CMK (cell line): ENCODE measurements at regions not wholly inside any gene's neighbourhood (a gene's known extent, or its start where the extent isn't known, plus 50 kb on each side); places are given as distances from the start of the nearest gene placed in this dataset.

ENCODE experiments used
- DNase-seq: peaks from one replicate; pipeline ENCODE4 v3.0.0-alpha.2; 2010; ENCODE audit warnings: low read depth

DNA sequence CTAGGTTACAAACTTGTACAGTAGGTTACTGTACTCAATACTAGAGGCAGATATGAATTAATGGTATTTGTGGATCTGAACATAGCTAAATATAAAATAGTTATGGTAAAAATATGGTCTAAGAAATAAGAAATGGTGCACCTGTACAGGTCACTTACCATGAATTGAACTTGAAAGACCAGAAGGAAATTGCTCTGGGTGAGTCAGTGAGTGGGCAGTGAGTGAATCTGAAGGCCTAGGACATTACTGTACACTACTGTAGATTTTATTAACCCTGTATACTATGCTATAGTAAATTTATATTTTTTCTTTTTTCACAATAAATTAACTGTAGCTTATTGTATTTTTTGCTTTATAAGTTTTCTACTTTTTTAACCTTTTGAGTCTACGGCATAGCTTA lies 1020.4 kb downstream of the CDH18 start:
- DNase-seq: no peak

DNA sequence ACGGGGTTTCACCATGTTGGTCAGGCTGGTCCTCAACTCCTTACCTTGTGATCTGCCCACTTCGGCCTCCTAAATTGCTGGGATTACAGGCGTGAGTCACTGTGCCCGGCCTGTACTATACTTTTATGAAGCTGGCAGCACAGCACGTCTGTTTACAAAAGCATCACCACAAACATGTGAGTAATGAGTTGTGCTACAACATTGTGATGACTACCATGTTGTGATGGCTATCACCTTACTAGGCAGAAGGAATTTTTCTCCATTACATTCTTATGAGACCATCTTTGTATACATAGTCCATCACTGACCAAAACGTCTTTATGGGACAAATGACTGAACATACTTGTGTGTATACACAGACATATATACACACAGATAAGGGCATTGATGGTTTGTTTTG lies 1019.0 kb downstream of the CDH18 start:
- DNase-seq: no peak

DNA sequence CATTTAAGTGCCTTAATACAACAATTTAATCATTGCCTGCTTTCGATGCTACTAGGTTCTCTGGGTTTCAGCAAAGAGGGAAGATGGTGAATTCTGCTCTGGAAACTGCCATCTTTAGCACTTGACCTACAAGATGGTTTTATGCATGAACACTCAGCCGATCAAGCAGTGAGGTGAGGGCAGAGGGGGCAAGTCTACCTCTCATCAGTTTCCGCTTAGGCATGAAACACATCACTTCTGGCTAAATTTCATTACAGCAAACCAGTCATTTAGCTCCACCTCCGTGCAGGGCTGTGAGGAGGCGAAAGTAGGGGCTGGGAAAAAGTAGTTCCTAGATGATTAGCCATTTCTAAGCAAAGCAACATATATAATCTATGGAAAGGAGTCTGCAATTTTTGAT lies 1018.0 kb downstream of the CDH18 start:
- DNase-seq: no peak

DNA sequence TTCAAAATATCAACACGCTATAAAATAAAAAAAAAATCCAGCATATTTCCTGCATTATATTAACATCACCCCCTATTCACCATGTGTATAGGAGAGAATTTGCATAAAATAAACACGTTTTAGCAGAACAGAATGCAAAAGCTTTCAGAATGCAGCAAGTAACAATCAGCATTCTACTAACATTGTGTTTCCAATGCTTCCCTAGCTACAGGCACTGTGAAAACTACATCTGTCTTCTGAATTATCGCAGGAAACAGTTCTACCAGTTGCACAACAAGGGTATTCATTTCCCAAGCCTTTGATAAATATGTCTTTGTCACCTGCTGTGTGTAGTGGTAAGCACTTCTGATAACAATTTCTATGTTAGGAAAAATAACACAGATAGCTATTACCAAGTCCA lies 1015.8 kb downstream of the CDH18 start:
- no peak for DNase-seq

DNA sequence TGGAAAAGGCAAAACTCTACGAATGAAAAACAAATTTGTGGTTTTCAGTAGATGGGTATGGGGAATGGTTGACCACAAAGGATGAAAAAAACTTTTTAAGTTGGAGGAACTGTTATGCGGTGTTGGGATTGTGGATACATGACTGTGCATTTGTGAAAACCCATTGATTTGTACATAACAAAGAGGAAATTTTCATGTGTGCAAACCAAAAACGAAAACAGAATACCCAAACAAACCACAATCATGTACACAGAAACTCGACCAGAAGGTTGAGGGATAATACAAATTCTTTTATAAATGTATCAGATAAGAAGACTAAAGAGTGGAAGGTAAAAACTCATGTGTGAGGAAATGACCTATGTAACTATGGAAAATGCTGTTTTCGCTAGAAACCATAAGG lies 1012.4 kb downstream of the CDH18 start:
- DNase-seq: no peak

DNA sequence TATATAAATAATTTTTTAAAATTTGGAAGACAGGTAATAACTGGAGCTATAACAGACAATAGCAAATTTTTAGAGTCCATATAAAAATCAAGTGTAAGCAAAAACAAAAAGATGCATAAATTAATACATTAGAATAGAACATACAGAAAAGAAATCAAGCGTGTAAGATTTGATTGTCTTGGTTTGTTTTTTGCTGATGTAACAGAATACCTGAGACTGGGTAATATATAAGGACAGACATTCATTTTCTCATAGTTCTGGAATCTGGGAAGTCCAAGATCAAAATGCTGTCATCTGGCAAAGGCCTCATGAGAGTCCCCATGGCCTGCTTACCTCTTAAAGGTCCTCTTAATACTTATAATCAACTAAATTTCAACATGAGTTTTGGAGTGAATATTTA lies 1010.1 kb downstream of the CDH18 start:
- no peak for DNase-seq

DNA sequence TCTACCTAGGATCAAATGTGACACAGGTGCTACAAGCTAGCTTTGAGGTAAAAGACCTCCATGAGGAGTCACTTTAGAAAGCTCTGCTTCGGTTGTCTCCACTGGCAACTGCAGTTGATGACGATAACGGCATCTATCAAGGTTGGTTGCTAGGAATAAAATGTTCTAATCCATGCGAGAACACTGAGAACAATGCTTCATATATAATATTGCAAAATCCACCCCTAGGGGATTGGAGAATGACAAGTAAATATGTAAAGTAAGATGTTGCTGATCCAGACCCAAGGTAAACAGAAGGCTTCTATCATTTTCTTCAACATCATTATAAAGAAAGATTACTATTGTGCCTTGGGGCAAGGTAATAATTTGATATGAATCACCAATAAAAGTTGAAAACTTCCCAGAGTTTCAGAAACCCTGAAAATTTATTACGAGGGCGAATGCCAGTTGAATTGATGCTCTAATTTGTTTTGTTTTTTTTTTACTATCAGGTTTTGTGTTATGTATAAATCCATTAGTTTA lies 1003.4 kb downstream of the CDH18 start:
- DNase-seq: no peak

DNA sequence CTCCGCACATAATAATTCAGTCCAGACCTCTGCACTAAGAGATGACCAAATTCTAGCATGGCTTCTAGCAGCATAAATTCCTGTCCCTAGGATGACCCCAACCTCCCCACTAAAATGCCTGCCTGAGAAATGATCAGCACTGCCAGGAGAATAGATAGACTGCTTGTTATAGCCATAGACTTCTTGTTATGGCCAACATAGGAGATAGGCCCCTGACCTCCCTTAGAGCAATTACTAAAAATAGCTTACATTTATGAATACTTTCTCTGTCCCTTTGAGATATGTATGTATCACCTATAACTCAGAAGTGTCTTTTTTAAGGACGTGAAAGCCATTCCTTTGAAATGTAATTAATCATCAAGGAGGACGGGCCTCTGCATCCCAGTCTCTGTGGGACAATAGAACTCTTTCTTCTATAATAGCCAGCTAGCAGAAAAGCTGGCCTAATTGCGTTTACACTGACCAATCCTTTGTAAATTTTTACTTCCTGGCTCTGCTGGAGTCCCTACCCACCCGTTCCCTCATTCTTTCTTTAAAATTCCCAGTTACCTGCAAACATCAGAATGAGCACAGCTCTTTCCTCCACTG lies 1002.7 kb downstream of the CDH18 start:
- DNase-seq: no peak

DNA sequence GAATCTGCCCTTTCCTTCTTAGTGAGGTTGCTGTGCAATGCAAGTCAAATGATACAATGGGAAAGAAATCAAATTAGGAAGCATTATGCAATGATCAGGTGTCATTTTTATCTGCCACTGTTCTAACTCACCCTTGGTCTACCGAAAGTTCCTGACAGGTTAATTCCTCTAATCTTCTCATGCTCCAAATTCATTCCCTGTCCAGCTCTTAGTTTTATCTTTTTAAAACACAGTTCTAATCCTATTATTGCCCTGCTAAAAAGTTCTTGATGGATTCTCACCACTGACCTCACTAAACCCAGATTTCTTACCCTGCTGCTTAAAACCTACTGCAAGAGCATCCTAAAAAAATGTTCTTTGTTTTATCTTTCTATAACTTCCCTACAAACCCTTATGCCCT lies 1000.9 kb downstream of the CDH18 start:
- DNase-seq: no peak

DNA sequence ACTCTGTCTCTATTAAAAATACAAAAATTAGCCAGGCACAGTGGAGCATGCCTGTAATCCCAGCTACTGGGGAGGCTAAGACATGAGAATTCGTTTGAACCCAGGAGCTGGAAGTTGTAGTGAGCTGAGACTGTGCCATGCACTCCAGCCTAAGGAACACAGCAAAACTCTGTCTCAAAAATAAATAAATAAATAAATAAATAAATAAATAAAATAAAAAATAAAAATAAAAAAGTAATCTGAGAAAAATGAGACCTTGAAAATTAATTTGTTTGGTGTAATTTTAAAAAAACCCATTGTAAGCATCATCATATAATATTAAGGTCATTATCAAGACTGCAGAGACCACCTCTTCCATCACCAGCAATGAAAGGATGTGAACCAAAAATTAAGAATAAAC lies 997.1 kb downstream of the CDH18 start:
- DNase-seq: no peak

DNA sequence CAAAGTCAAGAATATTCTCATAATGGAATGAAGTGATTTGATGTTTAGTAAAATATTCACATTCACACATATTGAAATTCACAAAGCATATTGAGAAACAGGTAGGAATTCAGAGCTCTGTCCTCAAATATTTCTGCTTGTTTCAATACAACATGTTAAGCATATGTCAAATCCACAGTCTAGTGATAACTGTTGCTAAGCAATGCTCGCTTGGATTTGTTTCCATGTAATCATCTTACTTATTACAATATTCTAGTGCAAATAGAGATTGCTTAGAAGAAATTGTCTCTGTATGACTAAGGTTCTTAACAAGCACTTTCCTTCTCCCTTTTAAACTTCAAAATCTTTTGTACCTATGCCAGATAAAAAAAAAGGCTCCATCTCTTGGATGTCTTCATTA lies 995.7 kb downstream of the CDH18 start:
- DNase-seq: no peak

DNA sequence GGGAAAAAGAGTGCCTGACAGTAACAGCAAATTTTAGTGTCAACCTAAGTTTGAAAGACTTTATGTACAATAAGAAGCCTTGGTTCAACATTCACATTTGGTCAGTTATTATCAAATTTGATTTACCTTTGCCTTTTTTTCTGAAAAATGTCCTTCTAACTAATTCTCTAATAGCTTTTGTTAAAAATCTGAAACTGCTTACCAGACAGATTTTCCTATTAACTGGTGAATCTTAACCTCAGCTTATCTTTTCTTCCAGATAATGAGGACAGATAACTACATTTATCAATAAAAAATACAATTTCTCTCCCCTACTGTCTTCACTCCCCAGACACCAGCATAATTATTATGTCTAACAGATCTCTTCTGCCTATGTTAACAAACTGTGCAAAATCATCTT lies 988.5 kb downstream of the CDH18 start:
- no peak for DNase-seq

DNA sequence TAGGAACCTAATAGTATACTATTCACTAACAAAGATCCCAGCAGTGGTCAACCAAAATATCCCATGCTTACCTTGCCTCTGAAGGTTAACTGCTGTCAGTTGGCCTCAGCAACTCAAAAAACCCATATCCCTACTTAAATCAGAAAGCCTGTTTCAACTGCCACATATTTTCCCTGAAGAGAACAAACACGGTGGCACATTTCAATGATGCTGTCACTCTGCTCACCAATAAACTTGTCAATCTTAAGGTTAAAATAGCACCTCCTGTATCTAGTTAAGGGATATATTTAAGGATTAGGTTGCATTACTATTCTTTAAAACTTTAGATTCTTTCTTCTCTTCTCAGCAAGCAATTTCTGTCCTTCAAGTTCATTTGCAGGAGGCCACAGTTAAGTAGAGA lies 986.9 kb downstream of the CDH18 start:
- DNase-seq: no peak

DNA sequence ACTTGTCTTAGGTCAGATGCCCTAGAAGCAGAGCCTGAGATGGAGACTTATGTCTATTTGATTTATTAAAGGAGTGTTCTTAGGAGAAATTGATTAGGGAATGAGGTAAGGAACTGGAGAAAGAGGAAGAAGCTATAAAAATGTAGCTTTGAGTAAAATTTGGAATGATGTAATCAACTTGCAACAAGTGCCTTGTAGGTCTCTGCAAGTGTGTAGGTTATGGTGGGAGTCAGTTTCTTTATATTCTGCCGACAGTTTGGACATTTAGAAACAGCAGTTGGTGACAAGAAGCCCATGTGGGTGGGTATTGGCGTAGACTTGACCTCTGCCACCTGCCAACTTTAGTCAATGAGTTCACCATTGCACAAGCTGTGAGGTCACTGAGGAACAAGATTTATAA lies 986.5 kb downstream of the CDH18 start:
- no peak for DNase-seq

DNA sequence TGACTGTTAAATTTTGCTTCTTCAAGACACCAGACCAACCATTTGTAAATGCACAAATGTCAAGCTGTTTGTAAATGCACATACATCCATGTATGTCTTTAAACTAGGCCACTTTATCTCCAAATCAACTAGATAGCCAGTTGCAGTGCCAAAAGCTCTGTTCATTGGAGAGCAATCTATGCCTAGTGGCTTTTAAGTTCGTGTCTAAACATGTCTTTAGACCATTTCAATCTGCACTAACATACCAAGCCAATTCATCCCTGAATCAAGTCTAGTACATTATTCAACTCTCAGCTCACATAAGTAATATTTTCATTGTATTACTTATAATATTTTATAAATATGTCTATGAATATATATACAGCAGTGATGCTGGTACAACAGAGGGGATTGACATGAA lies 985.9 kb downstream of the CDH18 start:
- DNase-seq: no peak

DNA sequence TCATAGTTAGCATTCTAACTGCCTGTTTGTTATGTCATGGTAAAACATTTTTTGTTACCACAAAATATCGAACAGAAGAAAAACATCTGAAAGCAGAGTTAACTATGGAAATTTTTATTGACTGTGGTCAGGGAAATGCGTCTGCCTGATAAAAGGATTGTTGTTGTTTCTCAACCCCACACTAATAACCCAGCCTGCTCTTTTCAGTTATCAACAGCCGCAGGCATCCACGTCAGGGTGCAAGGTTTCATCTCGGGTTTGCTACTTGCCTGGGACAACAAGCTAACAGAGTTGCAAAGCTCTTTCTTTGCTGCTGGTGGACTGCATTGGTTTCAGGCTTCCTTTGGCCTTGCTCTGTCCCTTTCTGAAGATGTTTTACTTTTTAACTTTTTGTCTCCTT lies 969.2 kb downstream of the CDH18 start:
- peak; percentile 44 for DNase-seq

DNA sequence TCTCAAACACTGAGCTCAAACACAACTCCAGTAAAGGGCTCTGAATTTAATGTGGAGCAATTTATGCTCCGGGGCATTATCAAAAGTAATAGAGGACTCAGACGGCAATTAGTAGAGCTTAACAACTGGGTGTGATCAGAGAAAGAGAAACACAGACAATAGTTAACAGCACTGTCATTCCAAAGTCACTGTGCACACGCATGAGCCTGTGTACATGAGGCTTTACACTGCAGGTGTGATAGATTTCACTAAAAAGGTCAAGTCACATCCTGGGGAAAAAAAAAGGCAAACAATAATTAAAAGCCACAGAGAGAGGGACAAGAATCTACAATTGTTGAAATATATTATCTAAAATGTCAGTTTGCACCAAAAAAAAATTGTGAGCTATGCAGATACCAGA lies 956.5 kb downstream of the CDH18 start:
- DNase-seq: no peak

DNA sequence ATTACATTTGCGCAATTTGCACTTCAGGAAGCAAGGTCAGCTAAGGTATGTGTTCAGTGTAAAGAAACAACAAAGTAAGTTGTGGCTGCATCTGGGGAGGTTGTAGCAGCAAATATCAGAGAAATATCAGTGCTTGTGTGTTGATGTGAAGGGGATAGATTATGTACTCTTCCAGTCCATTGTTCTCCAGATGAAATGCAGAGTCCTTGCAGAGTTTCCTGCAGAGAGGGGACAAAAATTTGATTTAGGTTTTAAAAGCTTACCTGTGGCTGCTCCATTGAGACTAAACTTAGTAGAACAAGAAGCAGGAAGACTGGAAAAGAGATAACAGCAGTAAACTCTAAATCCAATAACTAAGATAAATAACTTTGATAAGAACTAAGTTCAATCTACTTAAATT lies 952.2 kb downstream of the CDH18 start:
- no peak for DNase-seq

DNA sequence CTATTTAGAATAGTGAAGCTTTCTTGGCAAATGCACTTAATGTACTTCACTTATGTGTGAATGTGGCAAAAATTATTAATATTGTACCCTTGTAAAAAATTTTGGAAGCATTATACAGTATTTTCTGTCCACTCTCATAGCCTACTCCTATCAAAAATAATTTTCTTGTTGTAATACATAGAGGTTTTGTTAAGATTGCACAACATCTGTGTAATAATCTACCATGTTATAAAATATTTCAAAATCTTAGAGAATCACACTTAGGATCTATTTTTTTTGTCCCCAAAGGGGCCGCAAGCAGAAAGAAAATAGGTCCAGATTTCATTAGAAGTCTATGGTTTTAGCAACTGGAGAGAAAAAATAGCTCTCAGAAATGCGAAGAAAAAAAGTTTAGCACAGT lies 945.9 kb downstream of the CDH18 start:
- DNase-seq: no peak

DNA sequence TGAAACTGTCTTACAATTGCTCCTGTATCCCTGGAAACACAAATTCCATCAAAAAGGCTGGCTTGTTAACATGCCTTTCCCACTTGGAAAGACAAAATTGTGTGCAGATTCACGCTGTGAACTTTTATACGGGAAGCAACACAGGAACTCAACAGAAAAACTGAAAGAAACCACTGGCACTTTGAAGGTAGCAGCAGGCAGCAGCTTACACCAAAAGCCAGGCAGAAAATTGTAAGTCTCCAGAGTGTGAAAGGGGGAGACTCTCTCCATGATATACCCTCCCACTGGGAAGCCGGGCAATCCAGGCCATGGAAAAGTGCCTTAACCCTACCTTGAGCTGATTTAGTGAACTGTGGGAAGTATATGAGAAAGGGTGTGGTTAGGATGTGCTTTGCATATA lies 943.7 kb downstream of the CDH18 start:
- no peak for DNase-seq

DNA sequence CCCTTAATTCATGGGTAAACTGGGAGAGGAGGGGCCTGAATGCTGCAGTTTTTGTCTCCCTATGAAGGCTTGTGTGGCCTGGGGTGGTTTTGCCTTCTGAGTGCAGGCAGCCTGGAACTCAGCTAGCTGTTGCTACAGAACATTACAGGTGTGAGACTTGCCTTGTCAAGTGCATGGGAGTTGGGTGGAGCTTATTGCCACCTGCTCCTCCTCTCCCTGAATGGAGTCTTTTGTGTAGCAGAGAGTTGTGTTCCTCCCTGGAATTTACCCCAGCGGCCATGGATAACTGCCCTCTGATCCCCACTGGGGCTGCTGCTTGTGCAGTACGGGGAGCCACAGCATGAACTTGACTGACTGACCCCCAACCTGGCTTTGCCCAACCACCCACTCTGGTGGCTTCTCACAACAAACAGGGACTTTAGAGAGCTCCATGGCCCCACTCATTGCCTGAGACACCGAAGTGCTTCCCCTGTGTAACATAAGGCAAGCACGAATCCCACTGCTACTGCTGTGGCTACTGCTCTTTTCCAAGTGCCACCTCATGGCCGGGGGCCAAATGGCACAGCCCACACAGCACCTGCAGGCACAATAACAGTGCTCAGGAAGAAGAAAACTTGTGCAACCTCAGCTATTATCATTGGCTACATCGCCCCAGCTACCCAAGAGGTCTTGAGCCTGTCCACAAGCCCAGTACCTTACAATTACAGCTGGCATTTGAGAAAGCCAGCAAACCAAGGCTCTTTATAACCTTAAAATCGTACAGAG lies 942.9 kb downstream of the CDH18 start:
- no peak for DNase-seq

DNA sequence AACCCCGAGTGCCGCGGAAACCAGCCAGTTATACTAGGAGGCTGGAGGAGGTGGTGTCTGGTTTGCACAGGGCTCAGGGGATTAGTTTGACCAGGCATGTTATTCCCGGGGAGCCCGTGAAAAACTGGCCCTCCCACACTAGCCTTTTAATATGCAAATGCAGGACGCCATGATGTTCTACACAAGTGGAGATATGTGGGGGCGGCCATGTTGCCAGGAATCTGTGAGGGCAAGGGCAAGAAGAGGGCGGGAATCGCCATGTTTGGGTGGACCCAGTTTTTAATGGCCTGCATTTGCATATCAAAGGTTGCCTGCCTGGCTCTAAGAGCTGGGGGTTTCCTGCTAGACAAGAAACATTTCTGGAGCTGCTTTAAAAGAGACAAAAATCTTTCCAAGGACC lies 940.7 kb downstream of the CDH18 start:
- DNase-seq: no peak

DNA sequence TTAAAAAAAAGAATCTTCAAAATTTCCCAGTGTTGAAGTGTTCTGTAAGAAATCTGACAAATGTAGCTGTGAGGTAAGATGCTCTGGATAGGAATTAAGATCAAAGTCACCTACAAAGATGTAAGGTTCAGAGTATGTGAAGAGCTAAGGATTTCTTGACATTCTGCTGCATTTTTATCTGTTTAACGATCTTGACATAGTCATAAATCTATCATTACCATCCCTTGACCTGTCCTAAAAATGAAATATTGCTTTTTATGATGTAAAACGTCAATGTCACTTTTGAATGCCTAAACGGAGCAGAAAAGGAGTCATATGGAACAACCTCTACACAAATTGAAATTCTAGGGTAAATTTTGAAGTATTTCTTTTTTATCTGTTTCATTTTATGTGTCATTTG lies 939.3 kb downstream of the CDH18 start:
- DNase-seq: no peak

DNA sequence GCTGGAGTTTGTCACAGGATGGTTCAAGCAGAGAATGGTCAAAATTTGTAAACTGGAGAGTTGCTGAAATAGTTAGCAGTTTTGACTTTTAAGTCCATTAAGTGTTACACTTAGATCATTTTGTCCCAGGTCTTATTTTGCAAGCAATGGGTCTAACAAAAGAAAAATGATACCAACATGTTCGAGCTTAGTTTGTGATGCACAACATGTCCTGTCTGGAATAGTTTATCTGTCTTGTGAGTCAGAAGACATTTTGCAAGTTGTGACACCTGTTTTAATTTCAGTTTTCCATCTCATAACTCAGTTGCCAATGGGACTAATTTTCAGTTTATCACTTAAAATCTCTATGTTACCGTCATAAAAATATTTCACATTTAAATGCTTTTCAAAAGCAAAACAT lies 929.8 kb downstream of the CDH18 start:
- DNase-seq: no peak
